Suprapubic skin (tissue), 4 donors: ENCODE measurements at regions not wholly inside any gene's neighbourhood (a gene's known extent, or its start where the extent isn't known, plus 50 kb on each side); places are given as distances from the start of the nearest gene placed in this dataset.
A peak's percentile ranks its signal among the peaks of the same experiment; 100 is the strongest.

Source experiments
- DNase-seq, 2 donors: peaks; one replicate each; pipeline ENCODE4 v3.0.0-alpha.2; 2019; ENCODE audit warnings: low spot score in 2 of 2
- H3K27ac ChIP-seq: fragments of 200-600 bp; sonication (generic); one replicate; pipeline ENCODE4 v1.5.1; 2019
- H3K27me3 ChIP-seq: fragments of 200-600 bp; sonication (generic); one replicate; pipeline ENCODE4 v1.5.1; 2019
- H3K36me3 ChIP-seq: fragments of 200-600 bp; sonication (generic); one replicate; pipeline ENCODE4 v1.5.1; 2019
- H3K4me1 ChIP-seq: fragments of 200-600 bp; sonication (generic); one replicate; pipeline ENCODE4 v1.5.1; 2019
- H3K4me3 ChIP-seq: fragments of 200-600 bp; sonication (generic); one replicate; pipeline ENCODE4 v1.5.1; 2019; ENCODE audit warnings: mild to moderate bottlenecking
- H3K9me3 ChIP-seq: fragments of 200-600 bp; sonication (generic); one replicate; pipeline ENCODE4 v1.5.1; 2019
- EP300 ChIP-seq: sonication (generic); formaldehyde crosslinking; IDR thresholded peaks from one replicate; pipeline ENCODE4 v1.6.1; 2017; ENCODE audit warnings: antibody characterized with exemption
- POLR2A ChIP-seq, 2 donors: fragments of 450-650 bp; IDR thresholded peaks; one replicate each; pipeline ENCODE4 v1.6.1; 2017; ENCODE audit warnings: antibody characterized with exemption in 2 of 2, mild to moderate bottlenecking in 2 of 2, moderate library complexity in 2 of 2
- POLR2AphosphoS5 ChIP-seq, 3 donors: sonication (generic); formaldehyde crosslinking; IDR thresholded peaks; one replicate each; pipeline ENCODE4 v1.6.1; 2017; ENCODE audit warnings: antibody characterized with exemption in 3 of 3
- WGBS: methylation state at CpG from one replicate; pipeline ENCODE4 v1.1.5; 2018; 5-methylcytosine and 5-hydroxymethylcytosine counted together
- TF ChIP-seq, protein P1 (sequence below), 2 donors: fragments of 200-600 bp in 1 of 2; fragments of 450-650 bp in 1 of 2; sonication (generic) in 1 of 2; IDR thresholded peaks; one replicate each; pipeline ENCODE4 v1.5.1; 2016 to 2019; ENCODE audit warnings: antibody characterized with exemption in 2 of 2, mild to moderate bottlenecking in 1 of 2, moderate library complexity in 1 of 2

DNA sequence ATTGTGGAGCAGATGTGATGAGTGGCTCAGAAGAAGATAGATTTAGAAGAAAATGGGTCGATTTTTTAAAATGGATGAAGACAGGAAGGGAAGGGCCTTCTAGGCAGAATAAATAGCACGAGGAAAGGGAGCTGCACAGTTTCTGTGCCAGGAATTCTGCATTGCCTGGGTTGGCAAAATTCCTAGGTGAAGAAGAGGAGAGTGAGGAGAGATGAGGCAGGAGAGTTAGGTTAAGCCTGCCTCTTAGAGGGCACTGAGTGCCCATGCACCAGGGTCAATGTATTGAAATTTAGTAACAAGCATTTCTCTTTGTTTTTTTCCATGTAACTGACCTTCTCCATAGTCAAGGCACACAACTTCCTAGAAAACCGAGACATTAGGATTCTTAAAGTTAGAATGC is 159.5 kb downstream of the YTHDC2 start:
- WGBS, result 56% methylated on average over 3 of the region's 3 CpGs
- Histone ChIP-seq H3K4me3 (no peak overlapping the region), H3K27me3 (no peaks in the 10 kb centered on the region), H3K27ac (no peak overlapping the region), H3K4me1 (no peaks in the 10 kb centered on the region), H3K36me3 (no peaks in the 10 kb centered on the region), H3K9me3 (no peaks in the 10 kb centered on the region)
- no peak for DNase-seq
- TF ChIP-seq, protein P1, sequence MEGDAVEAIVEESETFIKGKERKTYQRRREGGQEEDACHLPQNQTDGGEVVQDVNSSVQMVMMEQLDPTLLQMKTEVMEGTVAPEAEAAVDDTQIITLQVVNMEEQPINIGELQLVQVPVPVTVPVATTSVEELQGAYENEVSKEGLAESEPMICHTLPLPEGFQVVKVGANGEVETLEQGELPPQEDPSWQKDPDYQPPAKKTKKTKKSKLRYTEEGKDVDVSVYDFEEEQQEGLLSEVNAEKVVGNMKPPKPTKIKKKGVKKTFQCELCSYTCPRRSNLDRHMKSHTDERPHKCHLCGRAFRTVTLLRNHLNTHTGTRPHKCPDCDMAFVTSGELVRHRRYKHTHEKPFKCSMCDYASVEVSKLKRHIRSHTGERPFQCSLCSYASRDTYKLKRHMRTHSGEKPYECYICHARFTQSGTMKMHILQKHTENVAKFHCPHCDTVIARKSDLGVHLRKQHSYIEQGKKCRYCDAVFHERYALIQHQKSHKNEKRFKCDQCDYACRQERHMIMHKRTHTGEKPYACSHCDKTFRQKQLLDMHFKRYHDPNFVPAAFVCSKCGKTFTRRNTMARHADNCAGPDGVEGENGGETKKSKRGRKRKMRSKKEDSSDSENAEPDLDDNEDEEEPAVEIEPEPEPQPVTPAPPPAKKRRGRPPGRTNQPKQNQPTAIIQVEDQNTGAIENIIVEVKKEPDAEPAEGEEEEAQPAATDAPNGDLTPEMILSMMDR (IDR thresholded peaks at IDR 0.05), result no peak
- TF ChIP-seq POLR2A (IDR thresholded peaks at IDR 0.05), result no peak

DNA sequence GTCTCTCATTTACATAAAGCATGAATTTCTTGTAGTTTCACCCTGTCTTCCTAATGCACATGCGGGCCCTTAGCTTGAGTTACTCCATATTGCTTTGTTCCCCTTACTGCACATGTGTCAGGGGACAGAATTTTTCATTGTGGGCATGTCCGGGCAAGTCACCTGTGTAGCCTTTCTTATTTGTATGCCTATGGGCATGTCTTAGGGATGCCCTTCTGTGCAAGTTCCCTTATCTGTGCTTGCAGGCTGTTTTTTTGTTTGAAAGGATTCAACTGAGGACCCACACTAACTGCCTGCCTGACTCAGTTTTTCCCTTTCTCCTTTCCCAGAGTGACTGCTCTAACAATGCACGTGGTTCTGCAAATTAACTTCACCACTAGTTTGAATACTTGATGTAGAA is 161.7 kb downstream of the YTHDC2 start:
- no peaks in the 10 kb centered on the region for H3K9me3 ChIP-seq
- H3K4me3 ChIP-seq, result no peak overlapping the region
- H3K4me1 ChIP-seq, result no peaks in the 10 kb centered on the region
- H3K27ac ChIP-seq, result no peak overlapping the region
- DNase-seq, result no peak
- H3K27me3 ChIP-seq, result no peaks in the 10 kb centered on the region
- no peaks in the 10 kb centered on the region for H3K36me3 ChIP-seq
- TF ChIP-seq, protein P1 (IDR thresholded peaks at IDR 0.05), result no peak
- TF ChIP-seq POLR2AphosphoS5 (IDR thresholded peaks at IDR 0.05), result no peak
- TF ChIP-seq POLR2A (IDR thresholded peaks at IDR 0.05), result no peak
- TF ChIP-seq EP300, result no peak
- WGBS, result 84% methylated on average over 3 of the region's 3 CpGs

DNA sequence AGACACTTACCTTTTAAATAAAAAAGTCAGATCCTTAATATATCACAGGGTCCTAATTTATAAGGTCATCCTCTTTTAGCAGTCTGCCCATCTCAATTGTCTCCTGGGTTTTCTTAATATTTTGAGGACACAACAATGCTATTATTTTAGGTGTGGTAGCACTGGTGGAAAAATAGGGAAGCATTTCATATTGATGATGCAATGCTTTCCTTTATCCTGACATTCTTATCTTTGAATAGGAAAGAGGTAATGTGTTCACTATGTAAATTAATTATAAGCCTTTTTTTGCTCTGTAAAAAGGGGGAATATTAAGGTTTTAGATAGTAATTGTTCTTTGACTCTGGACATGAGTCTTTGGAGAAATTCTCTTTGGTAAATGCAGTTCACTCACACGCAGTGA is 164.7 kb downstream of the YTHDC2 start:
- Histone ChIP-seq H3K9me3 (no peaks in the 10 kb centered on the region), H3K27ac (no peak overlapping the region), H3K36me3 (no peaks in the 10 kb centered on the region), H3K4me1 (no peaks in the 10 kb centered on the region), H3K4me3 (no peak overlapping the region), H3K27me3 (no peaks in the 10 kb centered on the region)
- WGBS, result 36% methylated on average over 1 of the region's 1 CpG
- no peak for DNase-seq
- TF ChIP-seq, protein P1 (IDR thresholded peaks at IDR 0.05), result no peak
- TF ChIP-seq POLR2A (IDR thresholded peaks at IDR 0.05) (no peak), POLR2AphosphoS5 (IDR thresholded peaks at IDR 0.05) (no peak), EP300 (no peak)

DNA sequence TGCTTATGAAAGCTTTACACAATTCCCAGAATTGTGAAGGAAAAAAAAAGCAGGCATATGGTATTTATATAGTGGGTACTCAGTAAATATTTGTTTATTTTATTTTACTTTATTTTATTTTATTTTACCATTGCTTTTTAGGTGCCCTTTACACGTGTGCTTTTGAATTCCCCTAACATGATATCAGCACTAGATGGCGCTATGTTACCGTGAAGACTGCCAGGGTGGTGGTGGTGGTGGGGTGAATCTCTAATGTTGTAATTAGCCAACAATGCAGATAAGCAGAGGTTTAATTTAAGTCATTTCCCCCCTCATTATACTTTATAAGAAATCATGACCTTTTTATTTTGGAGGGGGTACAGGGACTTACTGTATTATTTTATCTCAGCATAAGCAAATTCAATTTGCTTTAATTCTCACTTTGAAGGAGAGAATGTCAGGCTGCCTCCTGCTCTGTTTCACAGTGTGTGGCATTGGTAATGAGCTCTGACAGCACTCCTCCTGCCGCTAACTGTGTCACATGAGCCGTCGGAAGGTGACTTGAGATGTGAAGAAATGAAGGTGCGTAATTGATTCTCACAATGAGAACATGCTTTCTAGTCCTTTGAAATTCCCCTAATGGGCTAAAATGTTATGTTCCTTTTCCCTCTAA is 165.6 kb downstream of the YTHDC2 start:
- no peak overlapping the region for H3K4me3 ChIP-seq

DNA sequence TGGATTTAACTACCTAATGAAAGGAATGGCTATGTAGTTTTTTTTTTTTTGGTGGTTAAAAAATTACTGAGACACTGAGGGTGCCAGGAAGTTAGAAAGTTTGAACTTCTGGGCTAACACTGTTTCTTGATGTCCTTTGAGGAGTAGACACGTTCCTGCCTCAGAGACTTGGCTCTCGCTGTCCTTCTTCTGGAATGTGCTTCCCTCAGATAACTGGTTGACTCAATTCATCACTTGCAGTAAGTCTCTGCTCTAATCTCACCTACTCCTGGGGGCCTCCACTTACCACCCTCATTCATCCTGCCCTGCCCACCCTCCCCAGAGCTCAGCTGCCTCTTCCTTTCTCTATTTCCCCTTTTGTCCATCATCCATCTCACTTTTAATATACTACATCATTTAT is 167.0 kb downstream of the YTHDC2 start:
- H3K27ac ChIP-seq, result no peak overlapping the region
- no peaks in the 10 kb centered on the region for H3K4me1 ChIP-seq
- no peak overlapping the region for H3K4me3 ChIP-seq
- TF ChIP-seq, protein P1 (IDR thresholded peaks at IDR 0.05), result no peak
- no peak for TF ChIP-seq POLR2A (IDR thresholded peaks at IDR 0.05)
- no peak for TF ChIP-seq POLR2AphosphoS5 (IDR thresholded peaks at IDR 0.05)
- no peak for TF ChIP-seq EP300
- H3K36me3 ChIP-seq, result no peaks in the 10 kb centered on the region
- H3K9me3 ChIP-seq, result no peaks in the 10 kb centered on the region
- no peaks in the 10 kb centered on the region for H3K27me3 ChIP-seq
- DNase-seq, result no peak
- 64% methylated on average over 2 of the region's 2 CpGs for WGBS

More for the DNA sequence above, 165.6 kb downstream of the YTHDC2 start:
- Histone ChIP-seq H3K27me3 (no peaks in the 10 kb centered on the region), H3K36me3 (no peaks in the 10 kb centered on the region), H3K9me3 (no peaks in the 10 kb centered on the region), H3K4me1 (no peaks in the 10 kb centered on the region), H3K27ac (no peak overlapping the region)
- no peak for DNase-seq
- 45% methylated on average over 7 of the region's 7 CpGs for WGBS
- TF ChIP-seq POLR2A (IDR thresholded peaks at IDR 0.05) (no peak), POLR2AphosphoS5 (IDR thresholded peaks at IDR 0.05) (no peak), EP300 (no peak)
- TF ChIP-seq, protein P1 (IDR thresholded peaks at IDR 0.05), result peak; percentile 9 to 53
